ENCODE measurements at regions not wholly inside any gene's neighbourhood (a gene's known extent, or its start where the extent isn't known, plus 50 kb on each side); places are given as distances from the start of the nearest gene placed in this dataset.

DNA sequence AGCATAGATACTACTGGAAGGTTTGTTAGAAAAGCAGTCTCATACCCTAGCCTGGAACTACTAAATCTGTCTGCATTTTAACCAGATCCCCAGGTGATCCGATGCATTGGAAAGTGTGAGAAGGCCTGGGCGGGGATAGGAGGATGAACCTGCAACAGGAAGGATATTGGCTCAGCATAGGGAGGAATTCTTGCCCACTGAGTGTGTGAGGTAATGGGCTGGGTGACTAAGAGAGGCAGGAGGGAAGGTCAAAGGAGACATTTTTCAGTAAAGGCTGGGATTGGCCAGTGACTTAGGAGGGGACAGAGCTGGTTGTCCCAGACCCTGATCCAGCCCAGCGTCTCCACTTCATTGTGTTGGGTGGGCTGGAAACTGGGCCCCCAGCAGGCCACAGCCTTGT, 191.0 kb upstream of the LRFN2 start:
- H3K23me2 ChIP-seq (ENCODE audit: low read depth, low read length) = no peaks in the 10 kb centered on the region; the same call in 1 of the 2 replicates
- no peak overlapping the region for H3K4me3 ChIP-seq (ENCODE audit: extremely low read depth in 1 of 4, insufficient read depth in 2 of 4, low read depth in 3 of 4, low read length in 4 of 4)
- no peak overlapping the region for H2AFZ ChIP-seq (ENCODE audit: low read length)
- no peak overlapping the region for H2BK12ac ChIP-seq (ENCODE audit: low read depth, low read length)
- no peak overlapping the region for H3K18ac ChIP-seq (ENCODE audit: extremely low read depth, low read length)
- H2BK20ac ChIP-seq (ENCODE audit: low read length) = no peak overlapping the region
- ChIA-PET CTCF (ENCODE audit: partially characterized antibody) (interaction anchor here (0.6 to 1.3 kb wide), 2 partner anchors 26 to 450 kb away, joined by 3 to 4 read pairs; no protein-coding TSS in a partner anchor), POLR2A (ENCODE audit: partially characterized antibody) (no interaction called here)
- no peaks in the 10 kb centered on the region for H3K9me3 ChIP-seq (ENCODE audit: insufficient read depth in 2 of 2, low read depth in 1 of 2, low read length in 1 of 2)
- WGBS, 2 experiments (ENCODE audit: extremely low coverage in 1 of 2, insufficient coverage in 1 of 2, insufficient read length in 1 of 2, insufficient replicate concordance in 2 of 2, low coverage in 1 of 2, low lambda C conversion rate in 2 of 2, missing lambda C conversion rate in 1 of 2) = 90% methylated on average over 3 of the region's 3 CpGs; no CpG with 5 or more reads in 1 of the 2 experiments
- 0 out of 2 replicates have a peak, but pooled peaks cover 2% of the 10 kb centered on the region for H3K79me1 ChIP-seq (ENCODE audit: low read depth, low read length)
- no peak overlapping the region for H4K91ac ChIP-seq (replicated peaks; ENCODE audit: insufficient read length, low read length)
- no peak overlapping the region for H2BK15ac ChIP-seq (ENCODE audit: low read length)
- H3K79me2 ChIP-seq (ENCODE audit: control insufficient read depth in 1 of 2, insufficient read depth in 2 of 2, low read length in 2 of 2) = no peaks in the 10 kb centered on the region
- DNase-seq (ENCODE audit: low read depth in 1 of 2, low spot score in 2 of 2) = no peak
- H3K23ac ChIP-seq (ENCODE audit: insufficient read length) = no peak overlapping the region
- H3K36me3 ChIP-seq (ENCODE audit: control insufficient read depth in 2 of 4, insufficient read depth in 4 of 4, low read length in 3 of 4) = no peaks in the 10 kb centered on the region
- H3K4me1 ChIP-seq (replicated peaks in 1 of 4; ENCODE audit: control insufficient read depth in 3 of 4, insufficient read depth in 4 of 4, low read length in 3 of 4) = no peaks in the 10 kb centered on the region
- H2AK5ac ChIP-seq (ENCODE audit: low read depth, low read length) = no peak overlapping the region
- H2BK5ac ChIP-seq (ENCODE audit: low read depth, low read length) = no peak overlapping the region
- no peak overlapping the region for H3K14ac ChIP-seq (ENCODE audit: insufficient read length)
- H3K9ac ChIP-seq (replicated peaks in 1 of 4; ENCODE audit: extremely low read depth in 1 of 4, low read depth in 3 of 4, low read length in 3 of 4) = no peak overlapping the region
- H4K20me1 ChIP-seq (replicated peaks in 1 of 2; ENCODE audit: control insufficient read depth in 1 of 2, insufficient read depth in 2 of 2, low read length in 2 of 2) = no peaks in the 10 kb centered on the region
- H3K4ac ChIP-seq (replicated peaks; ENCODE audit: insufficient read length, low read depth, low read length) = no peak overlapping the region
- H3K27ac ChIP-seq (ENCODE audit: low read depth, low read length) = no peak overlapping the region
- TF ChIP-seq CHD2 (IDR thresholded peaks at IDR 0.05; ENCODE audit: low read length) = no peak
- no peak overlapping the region for H2BK120ac ChIP-seq (replicated peaks; ENCODE audit: low read depth, low read length)
- H4K5ac ChIP-seq (ENCODE audit: insufficient read length, low read depth, low read length) = no peak overlapping the region
- no peak overlapping the region for H3K4me2 ChIP-seq (ENCODE audit: insufficient read depth in 1 of 2, low read depth in 2 of 2, low read length in 2 of 2)
- FAIRE-seq = no peak
- no peak overlapping the region for H3K56ac ChIP-seq (replicated peaks; ENCODE audit: insufficient read length, low read depth, low read length)
- no peaks in the 10 kb centered on the region for H3K27me3 ChIP-seq (replicated peaks in 1 of 4; ENCODE audit: control insufficient read depth in 3 of 4, extremely low read depth in 1 of 4, insufficient read depth in 3 of 4, low read length in 3 of 4)
- H4K8ac ChIP-seq (ENCODE audit: extremely low read depth, insufficient read depth, low read length) = no peak overlapping the region
